H1 (cell line): ENCODE measurements at regions not wholly inside any gene's neighbourhood (a gene's known extent, or its start where the extent isn't known, plus 50 kb on each side); places are given as distances from the start of the nearest gene placed in this dataset.

Experiments used
- JUN ChIP-seq: IDR thresholded peaks from 2 replicates; pipeline ENCODE4 v1.6.1; 2011; ENCODE audit warnings: low read depth, mild to moderate bottlenecking, improper control_type of control experiment, low read length
- MAFK ChIP-seq: IDR thresholded peaks from 2 replicates; pipeline ENCODE4 v1.6.1; 2012; ENCODE audit warnings: low read depth, mild to moderate bottlenecking, improper control_type of control experiment, low read length
- NRF1 ChIP-seq: IDR thresholded peaks from 2 replicates; pipeline ENCODE4 v1.6.1; 2011; ENCODE audit warnings: mild to moderate bottlenecking, low read depth, low read length, improper control_type of control experiment
- POLR2A ChIP-seq, 2 experiments: IDR thresholded peaks; 1 replicate in 1 of 2; 2 replicates in 1 of 2; pipeline ENCODE4 v1.6.1; 2011; ENCODE audit warnings: low read depth in 2 of 2, low read length in 2 of 2, mild to moderate bottlenecking in 2 of 2; ENCODE audit errors: control extremely low read depth in 1 of 2
- SIN3A ChIP-seq, 2 experiments: IDR thresholded peaks in 1 of 2; conservative IDR thresholded peaks in 1 of 2; 2 replicates each; pipeline ENCODE4 v1.6.1; 2011 to 2012; ENCODE audit warnings: low read length in 2 of 2, improper control_type of control experiment in 1 of 2, low read depth in 1 of 2, mild to moderate bottlenecking in 1 of 2
- SIX5 ChIP-seq: IDR thresholded peaks from 2 replicates; pipeline ENCODE4 v1.6.1; 2011; ENCODE audit warnings: mild to moderate bottlenecking, low read depth, low read length
- USF2 ChIP-seq: IDR thresholded peaks from 2 replicates; pipeline ENCODE4 v1.6.1; 2011; ENCODE audit warnings: low read length, improper control_type of control experiment

GRCh38 chr1:203420263-203420662, 55.3 kb upstream of the PRELP start:
- TF ChIP-seq JUN (no peak), POLR2A (IDR thresholded peaks at IDR 0.05; ENCODE audit: control extremely low read depth in 1 of 2, low read depth in 2 of 2, low read length in 2 of 2) (no peak), MAFK (no peak), SIX5 (no peak), SIN3A (conservative IDR thresholded peaks at IDR 0.05 in 1 of 2, IDR thresholded peaks at IDR 0.05 in 1 of 2; ENCODE audit: low read depth in 1 of 2, low read length in 2 of 2) (no peak), USF2 (no peak), NRF1 (no peak)
